ENCODE measurements at regions not wholly inside any gene's neighbourhood (a gene's known extent, or its start where the extent isn't known, plus 50 kb on each side); places are given as distances from the start of the nearest gene placed in this dataset.

GRCh38 chr13:58187881-58188280 lies 556.3 kb downstream of the PCDH17 start:
- no peak for DNase-seq (ENCODE audit: low read depth)

- no peak for DNase-seq (ENCODE audit: low read depth)
These were observed 559.0 kb downstream of the PCDH17 start for GRCh38 chr13:58190577-58190976.

- no peak for DNase-seq (ENCODE audit: low read depth)
These were observed 560.2 kb downstream of the PCDH17 start for GRCh38 chr13:58191754-58192153.

GRCh38 chr13:58202099-58202498 lies 570.6 kb downstream of the PCDH17 start:
- DNase-seq (ENCODE audit: low read depth), result no peak

GRCh38 chr13:58207501-58207900 lies 576.0 kb downstream of the PCDH17 start:
- DNase-seq (ENCODE audit: low read depth), result no peak

- DNase-seq (ENCODE audit: low read depth), result no peak
These were observed 603.9 kb downstream of the PCDH17 start for GRCh38 chr13:58235454-58235853.

GRCh38 chr13:58238972-58239773 lies 607.6 kb downstream of the PCDH17 start:
- DNase-seq (ENCODE audit: low read depth), result no peak

GRCh38 chr13:58239774-58240268 lies 608.3 kb downstream of the PCDH17 start:
- no peak for DNase-seq (ENCODE audit: low read depth)

- DNase-seq (ENCODE audit: low read depth), result no peak
These were observed 615.5 kb downstream of the PCDH17 start for GRCh38 chr13:58247080-58247479.

- no peak for DNase-seq (ENCODE audit: low read depth)
These were observed 623.4 kb downstream of the PCDH17 start for GRCh38 chr13:58254943-58255342.

GRCh38 chr13:58266271-58266670 lies 634.7 kb downstream of the PCDH17 start:
- DNase-seq (ENCODE audit: low read depth), result no peak

GRCh38 chr13:58298556-58299135 lies 667.1 kb downstream of the PCDH17 start:
- no peak for DNase-seq (ENCODE audit: low read depth)

GRCh38 chr13:58300224-58300623 lies 668.7 kb downstream of the PCDH17 start:
- DNase-seq (ENCODE audit: low read depth), result no peak

GRCh38 chr13:58300974-58301681 lies 669.6 kb downstream of the PCDH17 start:
- DNase-seq (ENCODE audit: low read depth), result no peak

- DNase-seq (ENCODE audit: low read depth), result no peak
These were observed 670.8 kb downstream of the PCDH17 start for GRCh38 chr13:58302349-58302748.

- DNase-seq (ENCODE audit: low read depth), result no peak
These were observed 674.5 kb downstream of the PCDH17 start for GRCh38 chr13:58306062-58306461.

GRCh38 chr13:58313219-58313618 lies 681.7 kb downstream of the PCDH17 start:
- no peak for DNase-seq (ENCODE audit: low read depth)

- DNase-seq (ENCODE audit: low read depth), result no peak
These were observed 687.1 kb downstream of the PCDH17 start for GRCh38 chr13:58318495-58319167.

- no peak for DNase-seq (ENCODE audit: low read depth)
These were observed 692.6 kb downstream of the PCDH17 start for GRCh38 chr13:58324161-58324560.

GRCh38 chr13:58329746-58330145 lies 698.2 kb downstream of the PCDH17 start:
- no peak for DNase-seq (ENCODE audit: low read depth)

- DNase-seq (ENCODE audit: low read depth), result no peak
These were observed 709.4 kb downstream of the PCDH17 start for GRCh38 chr13:58340895-58341294.

GRCh38 chr13:58341318-58341717 lies 709.8 kb downstream of the PCDH17 start:
- DNase-seq (ENCODE audit: low read depth), result no peak

Measured in LHCN-M2 (cell line).